HG02642 (cell line): ENCODE measurements at regions not wholly inside any gene's neighbourhood (a gene's known extent, or its start where the extent isn't known, plus 50 kb on each side); places are given as distances from the start of the nearest gene placed in this dataset.

Experiments used
- ATAC-seq: cut with Tn5 transposase; IDR thresholded peaks from one replicate; pipeline ENCODE4 v1.9.1; 2021; ENCODE audit warnings: mild to moderate bottlenecking; ENCODE audit not compliant: unreplicated experiment, poor library complexity

GRCh38 chr16:48852951-48853350 lies 243.0 kb upstream of the N4BP1 start:
- no peak for ATAC-seq

- no peak for ATAC-seq
These were observed 242.5 kb upstream of the N4BP1 start for GRCh38 chr16:48852458-48852857.

- ATAC-seq: no peak
These were observed 240.3 kb upstream of the N4BP1 start for GRCh38 chr16:48850097-48850770.

GRCh38 chr16:48846277-48846676 lies 236.3 kb upstream of the N4BP1 start:
- no peak for ATAC-seq

GRCh38 chr16:48845261-48845660 lies 235.3 kb upstream of the N4BP1 start:
- ATAC-seq: no peak

GRCh38 chr16:48838349-48838748 lies 228.4 kb upstream of the N4BP1 start:
- ATAC-seq: no peak

GRCh38 chr16:48836636-48837035 lies 226.7 kb upstream of the N4BP1 start:
- no peak for ATAC-seq

- ATAC-seq: no peak
These were observed 226.1 kb upstream of the N4BP1 start for GRCh38 chr16:48836067-48836466.

- no peak for ATAC-seq
These were observed 224.6 kb upstream of the N4BP1 start for GRCh38 chr16:48834576-48834975.

- ATAC-seq: no peak
These were observed 223.5 kb upstream of the N4BP1 start for GRCh38 chr16:48833461-48833860.

GRCh38 chr16:48831076-48831722 lies 221.2 kb upstream of the N4BP1 start:
- ATAC-seq: no peak

- ATAC-seq: no peak
These were observed 219.6 kb upstream of the N4BP1 start for GRCh38 chr16:48829336-48830310.

- no peak for ATAC-seq
These were observed 214.3 kb upstream of the N4BP1 start for GRCh38 chr16:48824271-48824670.

GRCh38 chr16:48822431-48822830 lies 212.5 kb upstream of the N4BP1 start:
- no peak for ATAC-seq

GRCh38 chr16:48820379-48820778 lies 210.4 kb upstream of the N4BP1 start:
- no peak for ATAC-seq

- no peak for ATAC-seq
These were observed 208.3 kb upstream of the N4BP1 start for GRCh38 chr16:48818257-48818656.

GRCh38 chr16:48817032-48817431 lies 207.1 kb upstream of the N4BP1 start:
- ATAC-seq: no peak

- ATAC-seq: no peak
These were observed 206.4 kb upstream of the N4BP1 start for GRCh38 chr16:48816393-48816792.

GRCh38 chr16:48814994-48815393 lies 205.0 kb upstream of the N4BP1 start:
- no peak for ATAC-seq

- no peak for ATAC-seq
These were observed 203.5 kb upstream of the N4BP1 start for GRCh38 chr16:48813485-48813884.

- no peak for ATAC-seq
These were observed 202.9 kb upstream of the N4BP1 start for GRCh38 chr16:48812856-48813255.
